ENCODE measurements at regions not wholly inside any gene's neighbourhood (a gene's known extent, or its start where the extent isn't known, plus 50 kb on each side); places are given as distances from the start of the nearest gene placed in this dataset.

DNA sequence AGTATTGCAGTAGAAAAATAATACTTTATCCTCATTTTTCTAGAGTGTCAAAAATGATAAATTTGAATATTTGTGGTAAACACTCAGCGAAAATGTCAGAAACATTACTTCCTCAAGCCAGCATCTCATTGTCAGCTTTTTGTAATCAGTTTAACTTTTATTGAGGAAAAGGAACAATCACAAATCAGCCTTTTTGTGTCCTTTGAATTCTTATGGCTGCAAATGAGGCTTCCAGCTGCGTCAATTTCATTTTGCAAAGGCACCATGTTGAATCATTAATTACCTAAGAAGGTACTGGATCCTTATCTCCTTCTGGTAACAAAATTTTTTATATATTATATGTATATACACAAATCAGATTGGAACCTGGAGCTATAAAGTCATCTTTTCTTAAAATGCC lies 442.6 kb upstream of the CPEB2 start:
- no peak for ATAC-seq
- intact Hi-C loops (cut with DNase I): no loop called here
- no peak for DNase-seq (ENCODE audit: missing footprints)

DNA sequence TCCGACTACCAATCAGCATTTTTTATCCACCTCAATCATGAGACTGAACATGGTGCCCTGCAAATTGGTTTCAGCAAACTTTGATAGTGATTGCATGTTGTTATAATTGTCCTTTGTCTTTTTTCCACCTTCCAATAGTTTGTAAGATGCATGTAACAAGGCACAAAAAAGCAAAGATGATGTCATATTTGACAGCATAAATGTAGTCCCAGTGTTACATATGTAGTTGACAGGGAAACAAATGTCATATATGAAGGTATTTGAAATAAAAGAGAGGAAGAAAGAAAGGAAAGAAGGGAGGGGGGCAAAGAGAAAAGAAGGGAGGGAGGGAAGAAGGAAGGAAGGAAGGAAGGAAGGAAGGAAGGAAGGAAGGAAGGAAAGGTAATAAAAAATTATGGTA lies 441.7 kb upstream of the CPEB2 start:
- DNase-seq (ENCODE audit: missing footprints) (no peak), ATAC-seq (no peak)
- intact Hi-C loops (cut with DNase I): no loop called here

DNA sequence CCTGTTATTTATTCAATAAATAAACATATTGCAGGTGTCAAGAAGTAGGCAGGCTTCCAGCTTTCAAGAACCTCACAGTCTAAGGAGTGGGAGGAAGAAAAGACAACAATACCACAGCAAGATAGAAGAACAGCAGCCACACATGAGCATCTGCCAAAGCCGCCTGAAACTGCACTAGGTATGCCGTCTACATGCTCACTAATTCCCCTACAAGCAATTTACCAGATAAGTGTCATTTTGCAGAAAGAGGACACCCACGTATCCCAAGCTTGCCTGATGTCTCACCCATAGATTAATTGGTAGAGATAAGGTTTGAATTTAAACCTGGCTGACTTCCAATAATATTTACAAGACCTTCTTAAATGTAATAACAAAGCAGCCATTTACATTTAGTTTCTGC lies 439.4 kb upstream of the CPEB2 start:
- intact Hi-C loops (cut with DNase I): no loop called here
- no peak for ATAC-seq
- DNase-seq (ENCODE audit: missing footprints): no peak

DNA sequence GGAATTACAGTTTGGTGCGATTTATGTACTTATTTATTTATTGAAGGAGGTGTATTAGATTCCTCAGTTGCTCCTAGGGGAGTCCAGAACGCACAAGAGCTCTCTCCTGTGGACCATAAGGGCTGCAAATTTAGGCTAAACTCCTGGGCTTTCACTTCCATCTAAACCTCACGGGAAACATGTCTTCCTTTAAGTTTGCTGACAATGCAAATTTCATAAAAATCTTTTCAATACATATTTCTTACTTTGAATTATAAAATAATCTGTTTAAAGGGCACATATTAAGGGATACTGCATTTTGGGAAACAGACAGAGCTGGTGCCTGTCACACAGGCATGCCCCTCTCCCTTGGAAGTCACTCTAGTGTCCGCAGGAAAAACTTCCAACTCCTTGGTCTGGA lies 438.0 kb upstream of the CPEB2 start:
- ATAC-seq (no peak), DNase-seq (ENCODE audit: missing footprints) (no peak)
- intact Hi-C loops (cut with DNase I): no loop called here

DNA sequence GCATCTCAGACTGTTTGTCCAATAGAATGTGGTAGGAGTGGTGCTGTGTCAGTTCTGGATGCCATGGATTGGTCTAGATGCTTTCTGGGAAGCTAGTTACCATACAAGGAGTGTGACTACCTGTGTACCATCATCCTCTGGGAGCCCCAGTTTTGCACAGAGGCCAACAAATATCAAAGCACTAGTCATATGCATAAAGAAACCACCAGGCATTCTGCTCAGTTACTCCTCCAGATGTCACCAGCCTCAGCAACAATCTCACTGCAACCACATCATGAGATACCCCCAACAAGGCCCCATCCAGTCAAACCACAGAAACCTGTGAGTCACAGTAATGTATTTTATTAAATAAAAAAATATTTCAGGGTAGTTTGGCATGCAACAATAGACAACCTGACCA lies 435.8 kb upstream of the CPEB2 start:
- DNase-seq (ENCODE audit: missing footprints) (no peak), ATAC-seq (no peak)
- intact Hi-C loops (cut with DNase I): no loop called here

DNA sequence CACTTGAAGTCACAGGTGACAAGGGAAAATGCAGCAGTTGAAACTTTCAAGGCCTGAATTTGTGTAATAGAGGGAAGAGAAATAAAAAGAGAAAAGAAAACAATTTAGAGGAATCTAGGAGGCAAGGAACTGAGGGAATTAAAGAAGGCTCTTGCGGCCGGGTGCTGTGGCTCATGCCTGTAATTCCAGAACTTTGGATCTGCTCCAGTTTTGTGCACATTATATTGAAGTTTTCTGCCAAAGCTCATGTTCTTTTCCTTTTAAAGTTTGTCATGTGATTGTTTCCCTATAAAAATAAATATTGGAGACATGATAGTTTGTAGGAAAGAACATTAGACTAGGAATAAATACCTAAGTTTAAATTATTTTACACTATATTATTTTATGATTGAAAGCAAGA lies 433.9 kb upstream of the CPEB2 start:
- ATAC-seq (no peak), DNase-seq (ENCODE audit: missing footprints) (no peak)
- intact Hi-C loops (cut with DNase I): no loop called here

DNA sequence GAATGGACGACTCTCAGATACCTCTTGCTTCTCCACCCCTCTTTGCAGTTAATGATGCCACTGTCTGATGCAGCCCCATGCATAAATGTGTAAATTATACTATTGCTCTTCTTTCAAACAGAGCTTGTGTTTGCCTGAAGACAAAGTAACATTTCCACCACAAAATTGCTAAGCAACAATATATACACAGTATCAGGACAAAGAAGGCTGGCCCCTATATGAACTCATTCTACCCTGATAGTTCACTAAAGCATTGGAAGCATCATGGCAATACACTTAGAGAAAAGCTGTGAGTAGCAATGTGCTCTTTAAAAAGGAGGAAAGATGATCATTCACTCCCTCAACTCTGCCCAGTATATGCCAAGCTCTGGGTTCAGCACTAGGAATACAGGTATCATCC lies 427.0 kb upstream of the CPEB2 start:
- DNase-seq (ENCODE audit: missing footprints): no peak

DNA sequence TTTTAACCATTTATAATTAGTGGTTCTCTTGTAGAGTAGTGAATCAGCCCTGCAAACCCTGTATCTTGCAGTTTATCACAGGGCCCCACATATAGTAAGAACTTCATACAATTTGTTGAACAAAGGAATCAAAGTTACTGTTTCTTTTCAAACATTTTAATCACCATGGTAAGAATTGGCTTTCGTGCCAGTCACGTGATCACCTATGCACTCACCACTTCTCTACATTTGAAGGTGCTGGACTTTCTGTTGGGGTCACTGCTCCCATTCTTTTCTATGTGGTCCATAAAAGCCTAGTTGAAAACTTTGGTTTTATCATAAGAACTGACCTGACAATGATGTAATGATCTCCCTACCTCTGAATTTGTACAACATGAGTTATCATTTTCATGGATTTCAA lies 426.4 kb upstream of the CPEB2 start:
- ATAC-seq (no peak), DNase-seq (ENCODE audit: missing footprints) (no peak)
- intact Hi-C loops (cut with DNase I): no loop called here

More for the DNA sequence above, 427.0 kb upstream of the CPEB2 start:
- intact Hi-C loops (cut with DNase I): no loop called here
- no peak for ATAC-seq

DNA sequence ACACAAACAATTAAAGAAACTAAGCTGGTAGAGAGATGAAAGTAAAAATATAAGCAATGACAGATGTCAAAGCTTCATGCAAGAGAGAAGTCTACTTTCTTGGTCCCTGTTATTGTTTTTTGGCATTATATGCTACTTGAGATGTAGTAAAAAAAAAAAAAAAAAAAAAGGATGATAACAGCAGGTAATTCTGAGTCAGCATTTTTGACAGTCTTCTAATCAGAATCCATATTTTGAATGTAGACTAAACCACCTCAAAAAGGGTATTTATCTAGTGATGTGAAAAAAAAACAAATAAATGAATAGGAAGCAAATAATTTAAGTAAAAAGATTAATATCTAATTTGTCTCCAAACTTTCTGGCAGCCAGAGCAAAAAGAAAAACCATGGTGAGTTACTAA lies 422.2 kb upstream of the CPEB2 start:
- intact Hi-C loops (cut with DNase I): no loop called here
- no peak for DNase-seq (ENCODE audit: missing footprints)
- ATAC-seq: no peak

DNA sequence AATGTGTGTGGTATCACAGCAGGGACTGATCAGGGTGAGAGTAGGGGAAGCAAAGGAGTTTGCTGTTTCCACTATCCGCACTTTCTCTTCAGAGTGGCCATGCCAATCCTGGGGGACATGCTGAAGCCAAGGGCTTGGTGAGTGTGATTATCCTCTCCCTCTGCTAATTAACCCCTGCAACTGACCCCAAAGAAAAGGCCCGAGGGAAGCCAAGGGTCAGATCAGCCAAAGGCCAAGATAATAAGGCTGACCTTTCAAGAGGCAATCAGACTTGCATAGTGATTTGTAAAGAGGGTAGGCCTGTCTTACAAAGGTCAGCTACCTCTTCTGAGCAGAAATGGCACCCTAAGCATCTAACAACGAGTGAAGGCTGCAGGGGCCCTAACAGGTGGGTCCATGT lies 420.5 kb upstream of the CPEB2 start:
- no peak for DNase-seq (ENCODE audit: missing footprints)
- ATAC-seq: no peak
- intact Hi-C loops (cut with DNase I): no loop called here

DNA sequence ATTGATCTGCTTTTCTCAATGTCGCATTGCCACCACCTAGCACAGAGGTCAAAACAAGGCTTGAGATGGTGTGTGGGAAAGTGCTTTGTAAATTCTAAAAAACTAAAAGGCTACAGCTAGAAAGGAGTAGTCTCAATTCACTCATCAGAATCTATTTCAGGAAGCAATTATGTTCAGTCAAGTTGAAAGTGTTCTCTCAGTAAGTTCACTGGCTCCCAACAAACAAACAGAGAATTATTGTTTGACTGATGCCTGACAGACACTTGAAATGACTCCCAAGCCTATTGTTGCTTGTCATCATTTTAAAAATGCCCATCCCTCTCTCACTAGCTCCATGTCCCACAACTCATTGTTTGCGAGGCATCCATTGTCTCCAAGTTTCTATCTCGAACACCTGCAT lies 419.6 kb upstream of the CPEB2 start:
- DNase-seq (ENCODE audit: missing footprints) (no peak), ATAC-seq (peak; percentile 57)
- intact Hi-C loops (cut with DNase I): no loop called here

DNA sequence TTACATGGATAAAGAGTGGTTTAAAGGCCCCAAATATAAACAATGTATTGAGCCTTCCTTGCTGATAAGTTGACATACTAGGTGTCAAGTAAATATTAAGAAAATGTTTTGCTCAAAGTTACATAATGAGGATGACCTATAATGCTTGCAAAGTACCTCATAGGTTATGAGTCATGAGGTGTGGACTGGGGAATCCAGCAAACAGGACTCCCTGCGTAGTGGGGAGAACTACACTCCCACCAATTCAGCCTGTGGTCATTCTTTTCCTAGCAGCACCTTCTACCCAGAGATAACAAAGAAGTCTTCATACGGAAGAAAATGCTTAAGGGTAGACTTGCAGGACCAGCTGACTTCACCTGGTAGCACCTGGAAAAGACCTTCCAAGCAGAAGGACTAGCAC lies 418.9 kb upstream of the CPEB2 start:
- intact Hi-C loops (cut with DNase I): no loop called here
- DNase-seq (ENCODE audit: missing footprints) (no peak), ATAC-seq (no peak)

DNA sequence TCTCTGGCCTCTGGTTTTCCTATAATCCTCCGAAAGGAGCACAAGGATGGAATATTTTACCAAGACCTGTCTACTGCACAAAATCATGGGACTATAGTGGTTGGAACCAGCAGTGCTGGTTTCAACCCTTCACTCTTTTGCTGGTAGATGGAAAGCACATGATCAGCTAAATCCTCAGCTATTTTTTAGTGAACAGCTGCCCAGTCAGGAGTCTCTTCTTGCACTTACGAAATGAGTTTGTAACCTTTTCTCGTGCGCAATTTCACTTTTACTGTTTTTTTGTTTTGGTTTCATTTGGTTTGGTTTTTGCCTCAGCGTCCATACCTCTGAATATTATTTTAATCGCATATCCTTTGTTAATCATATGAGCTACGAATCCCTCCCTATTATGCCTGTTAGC lies 418.5 kb upstream of the CPEB2 start:
- intact Hi-C loops (cut with DNase I): no loop called here
- DNase-seq (ENCODE audit: missing footprints): no peak
- no peak for ATAC-seq

DNA sequence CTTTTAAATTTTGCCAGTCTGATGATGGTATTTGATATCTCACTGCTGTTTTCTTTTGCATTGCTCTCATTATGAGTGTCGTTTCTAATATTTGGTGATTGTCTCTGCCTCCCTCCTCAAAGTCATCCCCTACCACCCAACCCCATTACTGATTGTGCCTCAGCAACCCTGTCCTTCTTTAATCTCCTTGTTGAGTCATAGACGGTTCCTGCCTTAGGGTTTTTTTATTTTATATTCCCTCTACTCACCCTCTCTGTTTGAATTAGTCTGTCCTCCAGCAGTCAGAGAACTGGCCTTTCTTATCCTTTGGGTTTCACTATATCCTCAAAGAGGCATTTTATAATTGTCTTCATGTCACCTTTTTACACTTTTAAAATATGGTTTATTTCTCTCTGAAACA lies 409.3 kb upstream of the CPEB2 start:
- DNase-seq (ENCODE audit: missing footprints) (no peak), ATAC-seq (no peak)
- intact Hi-C loops (cut with DNase I): no loop called here

DNA sequence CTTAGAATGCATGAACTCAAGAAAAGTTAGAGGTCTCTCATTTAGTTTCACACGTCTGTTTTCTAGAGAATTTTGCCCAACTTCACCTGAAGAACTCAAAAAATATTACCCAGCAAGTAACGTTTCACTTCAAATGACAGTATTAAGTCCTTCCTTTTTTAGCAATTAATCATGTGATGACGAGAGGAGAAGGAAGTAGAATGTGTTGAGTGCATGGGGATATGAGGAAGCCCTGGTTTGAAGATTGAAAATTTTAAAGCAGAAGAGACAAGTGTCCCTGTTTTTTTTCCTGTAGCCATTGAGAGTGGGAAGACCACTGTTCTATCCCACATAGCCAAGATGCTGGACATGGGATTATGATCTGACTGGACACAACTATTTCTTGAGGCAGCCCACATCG lies 406.3 kb upstream of the CPEB2 start:
- intact Hi-C loops (cut with DNase I): no loop called here
- no peak for DNase-seq (ENCODE audit: missing footprints)
- ATAC-seq: peak; percentile 20

DNA sequence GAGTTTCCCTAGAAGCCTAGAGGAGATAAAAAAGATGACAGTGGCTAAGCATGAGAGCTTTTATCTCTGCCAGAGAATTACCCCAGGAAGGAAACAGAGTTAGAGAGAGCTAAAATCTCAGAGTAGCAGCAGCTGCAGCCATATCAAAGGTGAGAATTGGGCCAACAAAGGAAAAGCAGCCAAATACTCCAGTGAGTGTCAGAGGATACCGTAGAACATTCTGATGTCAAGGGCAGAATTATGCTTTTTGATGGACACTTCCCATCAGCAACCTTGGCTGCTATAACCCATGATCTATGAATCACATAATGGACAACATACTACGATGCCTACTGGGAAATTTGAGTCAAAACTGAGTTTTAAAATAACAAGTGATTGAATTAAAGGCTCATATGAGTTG lies 405.8 kb upstream of the CPEB2 start:
- DNase-seq (ENCODE audit: missing footprints) (no peak), ATAC-seq (peak; percentile 83)
- intact Hi-C loops (cut with DNase I): no loop called here

DNA sequence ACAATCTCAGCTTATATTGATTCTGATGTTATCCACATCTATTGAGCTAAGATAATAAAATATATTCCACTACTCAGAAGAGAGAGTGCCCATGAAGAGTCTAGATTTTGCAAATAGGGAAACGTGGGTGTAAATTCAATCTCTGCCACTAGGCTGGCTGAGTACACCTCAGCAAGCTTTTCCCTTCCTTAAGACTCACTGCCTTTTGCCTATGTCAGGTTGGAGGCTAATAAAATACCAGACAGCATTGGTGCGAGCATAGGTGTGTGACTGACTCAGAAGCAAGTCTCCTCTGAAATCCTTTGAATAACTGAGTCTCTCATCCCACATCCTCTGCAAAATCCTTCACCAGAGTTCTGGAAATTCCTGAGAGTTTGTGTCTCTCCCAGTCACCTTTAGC lies 405.4 kb upstream of the CPEB2 start:
- DNase-seq (ENCODE audit: missing footprints) (no peak), ATAC-seq (no peak)
- intact Hi-C loops (cut with DNase I): no loop called here

DNA sequence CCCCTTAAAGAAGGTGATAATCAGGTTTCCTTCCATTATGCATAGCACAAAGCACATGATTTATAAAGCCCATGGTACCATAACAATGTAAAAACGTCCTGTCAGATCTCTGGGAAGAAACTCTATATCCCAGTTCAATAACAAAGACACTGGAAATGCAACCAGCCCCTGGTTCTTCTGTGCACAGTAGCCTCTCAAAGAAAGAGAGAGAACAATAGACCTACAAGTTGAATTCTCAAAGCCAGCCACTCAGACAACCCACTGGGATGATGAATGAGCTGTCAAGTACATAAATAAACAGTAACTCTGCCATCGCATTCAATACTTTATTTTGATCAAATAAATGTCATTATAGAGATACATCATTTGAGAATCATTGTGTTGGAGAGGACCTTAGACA lies 400.1 kb upstream of the CPEB2 start:
- intact Hi-C loops (cut with DNase I): no loop called here
- ATAC-seq (no peak), DNase-seq (ENCODE audit: missing footprints) (no peak)

DNA sequence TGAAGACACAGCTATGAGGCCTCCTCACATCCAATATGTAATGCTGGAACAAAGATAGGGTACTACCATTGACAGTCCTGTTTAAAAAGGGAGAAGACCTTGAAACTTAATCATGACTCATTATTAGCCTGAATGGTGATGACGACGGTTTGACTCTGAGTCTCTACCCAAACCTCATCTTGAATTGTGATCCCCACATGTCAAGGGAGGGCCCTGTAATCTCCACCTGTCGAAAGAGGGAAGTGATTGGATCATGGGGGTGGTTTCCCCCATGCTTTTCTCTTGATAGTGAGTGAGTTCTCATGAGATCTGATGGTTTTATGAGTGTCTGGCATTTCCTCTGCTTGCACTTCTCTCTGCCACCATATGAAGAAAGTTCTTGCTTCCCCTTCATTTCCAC lies 395.3 kb upstream of the CPEB2 start:
- intact Hi-C loops (cut with DNase I): no loop called here
- ATAC-seq (no peak), DNase-seq (ENCODE audit: missing footprints) (no peak)

DNA sequence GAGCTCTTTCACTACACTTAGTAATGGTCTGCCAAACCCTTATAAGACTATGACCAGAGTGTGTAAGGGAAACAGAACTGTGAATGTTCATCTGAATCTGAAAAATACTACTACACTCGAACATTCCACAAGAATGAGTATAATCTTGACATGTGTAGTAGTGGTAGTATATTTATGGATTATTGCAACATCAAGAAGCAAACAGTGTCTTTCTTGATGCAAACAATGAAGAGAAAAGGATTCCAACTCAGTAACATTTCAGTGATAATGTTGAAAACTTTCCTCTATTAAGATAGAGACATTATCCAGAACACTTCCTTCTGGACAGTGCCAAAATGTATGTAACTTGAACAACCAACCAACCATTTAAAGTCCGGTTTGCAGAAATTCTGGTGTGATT lies 394.7 kb upstream of the CPEB2 start:
- no peak for ATAC-seq
- intact Hi-C loops (cut with DNase I): no loop called here
- DNase-seq (ENCODE audit: missing footprints): no peak

DNA sequence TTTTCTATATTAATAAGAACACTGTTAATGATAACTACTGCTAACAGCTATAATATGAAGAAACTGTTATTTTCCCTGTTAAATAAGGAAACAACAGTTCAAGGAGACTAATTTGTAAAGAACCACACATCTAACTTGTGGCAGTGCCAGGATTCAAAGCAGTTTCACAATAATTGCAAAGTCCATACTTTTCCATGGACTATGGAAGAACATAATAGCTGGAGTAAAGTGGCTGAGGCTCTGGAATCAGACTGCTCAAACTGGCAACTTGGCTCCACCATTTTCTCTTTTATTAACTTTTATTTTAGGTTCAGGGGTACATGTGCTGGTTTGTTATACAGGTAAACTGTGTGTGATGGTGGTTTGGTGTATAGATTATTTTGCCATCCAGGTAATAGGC lies 393.7 kb upstream of the CPEB2 start:
- ATAC-seq (no peak), DNase-seq (ENCODE audit: missing footprints) (no peak)
- intact Hi-C loops (cut with DNase I): no loop called here

DNA sequence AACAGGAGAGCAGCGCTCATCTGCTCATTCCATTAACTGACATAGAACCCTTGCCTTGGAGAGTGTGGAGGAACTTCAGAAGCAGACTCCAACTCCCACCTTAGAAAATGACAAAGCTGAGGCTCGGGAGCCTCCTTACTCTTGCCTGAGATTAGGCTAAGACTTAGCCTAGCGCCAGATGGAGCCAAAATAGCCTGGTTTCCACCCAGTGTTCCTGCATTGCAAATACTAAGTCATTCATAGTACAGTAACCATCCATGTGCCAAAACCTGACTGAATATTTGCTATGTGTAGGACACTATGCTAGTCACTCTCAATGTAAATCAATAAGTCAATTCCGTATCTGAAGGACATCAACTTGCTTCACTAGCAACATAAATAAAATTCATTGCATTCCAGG lies 387.4 kb upstream of the CPEB2 start:
- intact Hi-C loops (cut with DNase I): no loop called here
- DNase-seq (ENCODE audit: missing footprints): no peak
- no peak for ATAC-seq

All from Right ventricle myocardium inferior (tissue), 1 donor.